Heart right ventricle (tissue), 16 donors: ENCODE measurements at regions not wholly inside any gene's neighbourhood (a gene's known extent, or its start where the extent isn't known, plus 50 kb on each side); places are given as distances from the start of the nearest gene placed in this dataset.
"Not testable (repeated sequence)": the region's sequence is repeated elsewhere in the genome, so short reads cannot be mapped to it uniquely, and the experiment has no call there.

Experiments
- ATAC-seq, 8 donors: fragments of 200-7000 bp; cut with Tn5 transposase; one replicate each; pipeline ENCODE4 v1.9.1; 2020; ENCODE audit warnings: mild to moderate bottlenecking in 8 of 8, moderate library complexity in 8 of 8, moderate number of reproducible peaks in 1 of 8
- DNase-seq, 2 donors: peaks; one replicate each; pipeline ENCODE4 v3.0.0-alpha.2; 2020
- H3K27ac ChIP-seq, 10 donors: fragments of 200-600 bp; sonication (generic) in 2 of 10; one replicate each; pipeline versions ENCODE4 v1.5.0 to v1.8.0; 2020 to 2022; ENCODE audit warnings: mild to moderate bottlenecking in 3 of 10
- H3K27me3 ChIP-seq, 7 donors: fragments of 200-600 bp; one replicate each; pipeline ENCODE4 v1.8.0; 2021 to 2022; ENCODE audit warnings: mild to moderate bottlenecking in 2 of 7
- H3K36me3 ChIP-seq, 9 donors: fragments of 200-600 bp; sonication (generic) in 1 of 9; one replicate each; pipeline versions ENCODE4 v1.5.0 to v1.8.0; 2020 to 2022; ENCODE audit warnings: mild to moderate bottlenecking in 2 of 9
- H3K4me1 ChIP-seq, 9 donors: fragments of 200-600 bp; sonication (generic) in 1 of 9; one replicate each; pipeline versions ENCODE4 v1.5.0 to v1.8.0; 2020 to 2022; ENCODE audit warnings: mild to moderate bottlenecking in 4 of 9
- H3K4me3 ChIP-seq, 10 donors: fragments of 200-600 bp; sonication (generic) in 2 of 10; one replicate each; pipeline versions ENCODE4 v1.5.0 to v1.8.0; 2020 to 2022; ENCODE audit warnings: mild to moderate bottlenecking in 7 of 10, moderate library complexity in 2 of 10
- H3K9me3 ChIP-seq, 11 donors: fragments of 200-600 bp in 10 of 11; sonication (generic) in 2 of 11; one replicate each; pipeline versions ENCODE4 v1.5.0 to v1.8.0; 2013 to 2022; ENCODE audit warnings: mild to moderate bottlenecking in 2 of 11, control low read depth in 1 of 11, moderate library complexity in 1 of 11
- WGBS, 2 donors: extraction: QIAGEN DNeasy Blood & Tissue Kit; methylation state at CpG; one replicate each; pipeline ENCODE4 v1.1.7; 2013; ENCODE audit warnings: inconsistent platforms in 1 of 2; 5-methylcytosine and 5-hydroxymethylcytosine counted together
- intact Hi-C, 10 donors: fragments of 100-400 bp; cut with DNase I; formaldehyde crosslinking; loops; one replicate each; pipeline versions ENCODE4 v1.11.1 to v1.14.2; 2022
- TF ChIP-seq, protein P1 (sequence below), 9 donors: fragments of 200-600 bp; sonication (generic) in 2 of 9; IDR thresholded peaks; one replicate each; pipeline versions ENCODE4 v1.5.0 to v1.8.0; 2021 to 2022; ENCODE audit warnings: antibody characterized with exemption in 9 of 9, mild to moderate bottlenecking in 5 of 9, moderate library complexity in 1 of 9
- donor health status: Arrhythmogenic right ventricular cardiomyopathy.
- donor health status: ischemic (EF 13 %, LVEDD 7.1; RV severe dilation, severe dysfunction).
- donor health status: healthy with polysubstance abuse.
- donor health status: DM: no; HTN: yes; CAD: no.
- donor health status: DM: no; HTN: no; CAD: no.
- donor health status: ischemic (EF 25% LVEDD 6.9; RV normal size, moderate dysfunction).
- donor health status: ischemic (EF 25% LVEDD 5.7; RV mildly dilated, moderate dysfunction).
- donor health status: healthy.
- donor health status: DM: yes; HTN: yes; CAD: no.
- donor health status: Ischemic cardiomyopathy.
- donor health status: ischemic (EF 35%, LVEDD 5.7; RV mildly dilated, moderate dysfunction).
- donor health status: nonischemic (EF 11% LVEDD 7.7; RV severe dilation, severe dysfunction).
- donor health status: DM: yes; HTN: yes; CAD: no.
- donor health status: PGD.
- donor health status: ischemic (EF 29% LVEDD 5.4; RV normal size, mild dysfunction).
- donor health status: nonischemic (EF 23%, LVEDD 6.1; RV moderate dilation, normal function).

DNA sequence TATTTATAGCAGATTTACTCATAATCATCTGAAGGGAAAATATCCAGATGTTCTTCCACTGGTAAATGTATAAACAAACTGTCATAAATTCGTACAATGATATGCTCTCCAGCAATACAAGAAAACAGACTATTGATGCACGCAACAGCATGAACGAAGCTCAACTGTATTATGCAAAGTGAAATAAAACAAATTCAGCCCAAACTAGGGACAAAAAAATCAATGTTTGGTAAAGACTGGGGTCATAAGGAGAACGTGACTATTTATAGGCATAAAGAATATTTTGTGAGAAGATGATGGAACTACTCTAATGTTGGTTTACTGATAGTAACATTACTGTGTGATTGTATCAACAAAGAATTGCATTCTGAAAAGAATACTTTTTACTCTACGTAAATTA lies 1276.7 kb upstream of the DDX18 start:
- DNase-seq (no peak), ATAC-seq (no peak)
- Histone ChIP-seq H3K36me3 (no peaks in the 10 kb centered on the region), H3K4me3 (no peak overlapping the region), H3K27ac (no peak overlapping the region), H3K27me3 (no peaks in the 10 kb centered on the region), H3K4me1 (no peaks in the 10 kb centered on the region), H3K9me3 (peaks cover 0 to 17% (median 0%) of the 10 kb centered on the region in 11 donors)
- intact Hi-C loops: no loop called here
- TF ChIP-seq, protein P1, sequence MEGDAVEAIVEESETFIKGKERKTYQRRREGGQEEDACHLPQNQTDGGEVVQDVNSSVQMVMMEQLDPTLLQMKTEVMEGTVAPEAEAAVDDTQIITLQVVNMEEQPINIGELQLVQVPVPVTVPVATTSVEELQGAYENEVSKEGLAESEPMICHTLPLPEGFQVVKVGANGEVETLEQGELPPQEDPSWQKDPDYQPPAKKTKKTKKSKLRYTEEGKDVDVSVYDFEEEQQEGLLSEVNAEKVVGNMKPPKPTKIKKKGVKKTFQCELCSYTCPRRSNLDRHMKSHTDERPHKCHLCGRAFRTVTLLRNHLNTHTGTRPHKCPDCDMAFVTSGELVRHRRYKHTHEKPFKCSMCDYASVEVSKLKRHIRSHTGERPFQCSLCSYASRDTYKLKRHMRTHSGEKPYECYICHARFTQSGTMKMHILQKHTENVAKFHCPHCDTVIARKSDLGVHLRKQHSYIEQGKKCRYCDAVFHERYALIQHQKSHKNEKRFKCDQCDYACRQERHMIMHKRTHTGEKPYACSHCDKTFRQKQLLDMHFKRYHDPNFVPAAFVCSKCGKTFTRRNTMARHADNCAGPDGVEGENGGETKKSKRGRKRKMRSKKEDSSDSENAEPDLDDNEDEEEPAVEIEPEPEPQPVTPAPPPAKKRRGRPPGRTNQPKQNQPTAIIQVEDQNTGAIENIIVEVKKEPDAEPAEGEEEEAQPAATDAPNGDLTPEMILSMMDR (IDR thresholded peaks at IDR 0.05): no peak
- WGBS, 2 donors: 65 to 70% methylated on average over 5 of the region's 5 CpGs

DNA sequence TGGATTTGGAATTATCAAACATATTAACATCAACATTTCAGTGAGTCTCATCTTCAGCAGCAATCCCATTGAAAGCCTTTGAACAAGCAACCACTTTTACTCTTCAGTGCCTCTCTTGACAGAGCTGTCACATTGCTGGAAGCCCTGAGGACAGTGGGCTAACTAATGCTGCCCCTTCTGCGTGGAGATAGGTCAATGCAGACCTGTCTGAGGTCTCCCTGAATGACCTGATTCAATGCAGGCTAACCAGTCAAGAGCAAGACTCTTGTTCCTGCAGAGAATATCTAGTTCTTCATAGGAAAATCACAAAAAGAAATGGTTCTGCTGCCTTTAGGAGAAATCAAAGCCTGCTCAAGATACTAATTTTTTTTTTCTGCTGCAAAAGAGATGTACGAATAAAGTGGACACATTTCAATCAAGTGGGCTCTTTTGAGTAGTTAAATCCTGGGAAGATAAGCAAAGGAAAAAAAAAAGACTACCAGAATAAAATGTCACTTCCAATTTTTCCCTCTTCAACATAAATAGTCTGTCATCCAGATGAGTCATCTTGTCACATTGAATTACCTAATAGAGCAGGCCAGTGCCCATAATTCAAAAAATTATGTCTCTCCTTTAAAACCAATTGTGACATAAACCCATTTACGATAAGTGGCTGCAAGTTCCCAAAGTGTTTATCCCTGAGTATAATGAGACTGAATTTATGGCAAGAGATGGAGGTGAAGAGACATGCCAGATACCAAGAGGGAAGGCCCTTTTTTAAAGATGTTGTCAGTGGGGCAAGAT lies 1269.0 kb upstream of the DDX18 start:
- 63 to 68% methylated on average over 3 of the region's 3 CpGs for WGBS, 2 donors
- no peak overlapping the region for H3K27ac ChIP-seq
- TF ChIP-seq, protein P1 (IDR thresholded peaks at IDR 0.05): no peak

DNA sequence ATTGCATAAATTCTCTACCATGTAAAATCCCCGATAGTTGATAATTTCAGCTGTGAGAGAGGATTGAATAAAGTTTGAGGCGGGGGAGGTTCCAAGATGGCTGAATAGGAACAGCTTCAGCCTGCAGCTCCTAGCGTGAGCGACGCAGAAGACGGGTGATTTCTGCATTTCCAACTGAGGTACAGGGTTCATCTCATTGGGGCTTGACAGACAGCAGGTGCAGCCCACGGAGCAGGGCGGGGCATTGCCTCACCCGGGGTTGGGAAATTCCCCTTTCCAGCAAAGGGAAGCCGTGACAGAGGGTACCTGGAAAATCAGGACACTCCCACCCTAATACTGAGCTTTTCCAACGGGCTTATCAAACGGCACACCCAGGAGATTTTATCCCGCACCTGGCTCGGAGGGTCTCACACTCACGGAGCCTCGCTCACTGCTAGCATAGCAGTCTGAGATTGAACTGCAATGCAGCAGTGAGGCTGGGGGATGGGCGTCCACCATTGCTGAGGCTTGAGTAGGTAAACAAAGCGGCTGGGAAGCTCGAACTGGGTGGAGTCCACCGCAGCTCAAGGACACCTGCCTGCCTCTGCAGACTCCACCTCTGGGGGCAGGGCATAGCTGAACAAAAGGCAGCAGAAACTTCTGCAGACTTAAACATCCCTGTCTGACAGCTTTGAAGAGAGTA lies 1261.6 kb upstream of the DDX18 start:
- peaks cover 0 to 34% (median 0%) of the 10 kb centered on the region in 11 donors for H3K9me3 ChIP-seq
- DNase-seq, H3K27ac ChIP-seq, H3K27me3 ChIP-seq, H3K4me1 ChIP-seq, intact Hi-C loops, ATAC-seq, H3K36me3 ChIP-seq, H3K4me3 ChIP-seq: not testable (repeated sequence)
- 80 to 83% methylated on average over 20 of the region's 20 CpGs for WGBS, 2 donors

More for the DNA sequence above, 1269.0 kb upstream of the DDX18 start:
- intact Hi-C loops: no loop called here
- DNase-seq: no peak
- ATAC-seq: no peak
- H3K36me3 ChIP-seq: no peaks in the 10 kb centered on the region
- H3K27me3 ChIP-seq: no peaks in the 10 kb centered on the region
- H3K4me3 ChIP-seq: no peak overlapping the region
- H3K9me3 ChIP-seq: peaks cover 0 to 27% (median 0%) of the 10 kb centered on the region in 11 donors
- no peaks in the 10 kb centered on the region for H3K4me1 ChIP-seq

DNA sequence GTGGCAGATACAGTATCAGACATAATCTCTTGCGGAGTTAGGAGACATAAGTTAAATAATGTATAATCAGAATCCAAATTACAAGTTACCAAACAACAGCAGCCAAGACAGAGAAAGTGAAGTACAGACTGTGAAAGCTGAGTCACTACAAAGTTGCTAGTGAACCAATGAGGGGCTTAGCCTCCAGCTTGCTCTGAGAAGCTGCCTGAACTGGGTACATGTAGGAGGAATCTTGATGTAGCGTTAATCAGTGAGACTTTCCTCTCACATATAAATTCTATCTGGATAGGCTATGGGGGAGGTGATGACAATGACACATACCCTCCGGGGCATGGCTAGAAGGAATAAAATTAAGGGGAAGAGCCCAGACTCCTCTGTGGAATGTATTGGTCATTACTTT lies 1234.3 kb upstream of the DDX18 start:
- ATAC-seq: no peak
- no peaks in the 10 kb centered on the region for H3K4me1 ChIP-seq
- intact Hi-C loops: no loop called here
- no peak overlapping the region for H3K4me3 ChIP-seq
- WGBS, 2 donors: 47 to 49% methylated on average over 3 of the region's 3 CpGs
- peaks cover 0 to 57% (median 0%) of the 10 kb centered on the region in 11 donors for H3K9me3 ChIP-seq
- TF ChIP-seq, protein P1 (IDR thresholded peaks at IDR 0.05): no peak
- DNase-seq: no peak
- H3K27me3 ChIP-seq: no peaks in the 10 kb centered on the region
- H3K27ac ChIP-seq: no peak overlapping the region
- no peaks in the 10 kb centered on the region for H3K36me3 ChIP-seq

DNA sequence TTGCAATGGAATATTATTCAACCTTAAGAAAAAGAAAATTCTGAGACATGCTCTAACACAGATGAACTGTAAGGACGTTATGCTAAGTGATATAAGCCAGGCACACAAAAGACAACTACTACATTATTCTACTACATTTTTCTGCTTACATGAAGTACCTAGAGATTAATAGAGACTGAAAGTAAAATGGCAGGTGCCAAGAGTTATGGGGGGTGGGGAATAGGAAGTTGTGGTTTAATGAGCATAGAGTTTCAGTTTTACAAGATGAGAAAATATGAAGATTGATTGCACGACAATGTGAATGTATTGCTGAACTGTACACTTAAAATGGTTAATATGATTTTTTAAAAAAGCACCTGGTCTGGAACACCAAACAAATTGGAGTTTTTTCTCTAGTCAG lies 1231.6 kb upstream of the DDX18 start:
- Histone ChIP-seq H3K4me3 (no peak overlapping the region), H3K9me3 (peaks cover 0 to 57% (median 0%) of the 10 kb centered on the region in 11 donors), H3K27ac (no peak overlapping the region), H3K27me3 (no peaks in the 10 kb centered on the region), H3K4me1 (no peaks in the 10 kb centered on the region), H3K36me3 (no peaks in the 10 kb centered on the region)
- TF ChIP-seq, protein P1 (IDR thresholded peaks at IDR 0.05): no peak
- WGBS, 2 donors: 63% methylated on average over 2 of the region's 2 CpGs
- intact Hi-C loops: no loop called here
- no peak for DNase-seq
- no peak for ATAC-seq
